ENCODE measurements at regions not wholly inside any gene's neighbourhood (a gene's known extent, or its start where the extent isn't known, plus 50 kb on each side); places are given as distances from the start of the nearest gene placed in this dataset.
A peak's percentile ranks its signal among the peaks of the same experiment; 100 is the strongest.

GRCh38 chr4:149296503-149296902 is 519.1 kb downstream of the IQCM start:
- FAIRE-seq (no peak), DNase-seq (ENCODE audit: low spot score in 2 of 2) (no peak)

GRCh38 chr4:149296084-149296483 is 519.6 kb downstream of the IQCM start:
- no peak for FAIRE-seq
- DNase-seq (ENCODE audit: low spot score in 2 of 2), result no peak

- FAIRE-seq (no peak), DNase-seq (ENCODE audit: low spot score in 2 of 2) (no peak)
These were observed 521.0 kb downstream of the IQCM start for GRCh38 chr4:149294601-149295000.

GRCh38 chr4:149293046-149293649 is 522.5 kb downstream of the IQCM start:
- no peak for DNase-seq (ENCODE audit: low spot score in 2 of 2)
- FAIRE-seq, result no peak

- DNase-seq (ENCODE audit: low spot score in 2 of 2), result no peak
- FAIRE-seq, result no peak
These were observed 523.1 kb downstream of the IQCM start for GRCh38 chr4:149292425-149293007.

GRCh38 chr4:149291463-149291862 is 524.2 kb downstream of the IQCM start:
- no peak for FAIRE-seq
- no peak for DNase-seq (ENCODE audit: low spot score in 2 of 2)

- FAIRE-seq (no peak), DNase-seq (ENCODE audit: low spot score in 2 of 2) (no peak)
These were observed 534.8 kb downstream of the IQCM start for GRCh38 chr4:149280806-149281205.

- DNase-seq (ENCODE audit: low spot score in 2 of 2) (no peak), FAIRE-seq (no peak)
These were observed 535.9 kb downstream of the IQCM start for GRCh38 chr4:149279776-149280175.

GRCh38 chr4:149279331-149279730 is 536.3 kb downstream of the IQCM start:
- no peak for DNase-seq (ENCODE audit: low spot score in 2 of 2)
- no peak for FAIRE-seq

GRCh38 chr4:149277705-149278104 is 537.9 kb downstream of the IQCM start:
- FAIRE-seq, result no peak
- no peak for DNase-seq (ENCODE audit: low spot score in 2 of 2)

GRCh38 chr4:149269835-149270234 is 545.8 kb downstream of the IQCM start:
- no peak for DNase-seq (ENCODE audit: low spot score in 2 of 2)
- FAIRE-seq, result no peak

GRCh38 chr4:149266301-149266700 is 549.3 kb downstream of the IQCM start:
- no peak for DNase-seq (ENCODE audit: low spot score in 2 of 2)
- no peak for FAIRE-seq

GRCh38 chr4:149265645-149266044 is 550.0 kb downstream of the IQCM start:
- no peak for DNase-seq (ENCODE audit: low spot score in 2 of 2)
- FAIRE-seq, result no peak

GRCh38 chr4:149264093-149264733 is 551.4 kb downstream of the IQCM start:
- DNase-seq (ENCODE audit: low spot score in 2 of 2), result no peak
- FAIRE-seq, result no peak

GRCh38 chr4:149248191-149248764 is 567.4 kb downstream of the IQCM start:
- FAIRE-seq (no peak), DNase-seq (ENCODE audit: low spot score in 2 of 2) (no peak)

GRCh38 chr4:149247164-149247563 is 568.5 kb downstream of the IQCM start:
- DNase-seq (ENCODE audit: low spot score in 2 of 2), result no peak
- no peak for FAIRE-seq

GRCh38 chr4:149245333-149245732 is 570.3 kb downstream of the IQCM start:
- no peak for FAIRE-seq

GRCh38 chr4:149238097-149238496 is 577.5 kb downstream of the IQCM start:
- DNase-seq (ENCODE audit: low spot score in 2 of 2), result no peak
- no peak for FAIRE-seq

More at GRCh38 chr4:149245333-149245732, 570.3 kb downstream of the IQCM start:
- DNase-seq (ENCODE audit: low spot score in 2 of 2), result no peak

GRCh38 chr4:149234798-149235197 is 580.8 kb downstream of the IQCM start:
- no peak for DNase-seq (ENCODE audit: low spot score in 2 of 2)
- FAIRE-seq, result no peak

- no peak for FAIRE-seq
These were observed 592.0 kb downstream of the IQCM start for GRCh38 chr4:149223659-149224058.

GRCh38 chr4:149218672-149219071 is 597.0 kb downstream of the IQCM start:
- FAIRE-seq (no peak), DNase-seq (ENCODE audit: low spot score in 2 of 2) (no peak)

More at GRCh38 chr4:149223659-149224058, 592.0 kb downstream of the IQCM start:
- DNase-seq (ENCODE audit: low spot score in 2 of 2), result no peak

- FAIRE-seq (peak; percentile 64), DNase-seq (ENCODE audit: low spot score in 2 of 2) (no peak)
These were observed 601.3 kb downstream of the IQCM start for GRCh38 chr4:149214301-149214700.
